ENCODE measurements at regions not wholly inside any gene's neighbourhood (a gene's known extent, or its start where the extent isn't known, plus 50 kb on each side); places are given as distances from the start of the nearest gene placed in this dataset.

- no peak for TF ChIP-seq CTCF (IDR thresholded peaks at IDR 0.05)
- no peak for TF ChIP-seq EP300 (IDR thresholded peaks at IDR 0.05)
These were observed 1018.4 kb downstream of the TMEM182 start for GRCh38 chr2:103780088-103780702.
